Spinal cord (tissue), 9 donors: ENCODE measurements at regions not wholly inside any gene's neighbourhood (a gene's known extent, or its start where the extent isn't known, plus 50 kb on each side); places are given as distances from the start of the nearest gene placed in this dataset.
A peak's percentile ranks its signal among the peaks of the same experiment; 100 is the strongest.
"Not testable (repeated sequence)": the region's sequence is repeated elsewhere in the genome, so short reads cannot be mapped to it uniquely, and the experiment has no call there.

ENCODE experiments used
- DNase-seq, 6 donors: peaks; one replicate each; pipeline versions ENCODE4 v3.0.0 to v3.0.0-alpha.2; 2013 to 2015; ENCODE audit warnings: low spot score in 6 of 6, low read depth in 4 of 6
- H3K27ac ChIP-seq: one replicate; pipeline ENCODE4 v1.5.1; 2013; ENCODE audit warnings: low read depth, low read length, control low read depth
- H3K27me3 ChIP-seq: one replicate; pipeline ENCODE4 v1.6.1; 2013; ENCODE audit warnings: low read length; ENCODE audit not compliant: control insufficient read depth, insufficient read depth
- H3K36me3 ChIP-seq: one replicate; pipeline ENCODE4 v1.6.1; 2013; ENCODE audit warnings: low read length; ENCODE audit not compliant: control insufficient read depth, insufficient read depth
- H3K4me1 ChIP-seq: one replicate; pipeline ENCODE4 v1.6.1; 2013; ENCODE audit warnings: low read length; ENCODE audit not compliant: control insufficient read depth, insufficient read depth
- H3K4me3 ChIP-seq: one replicate; pipeline ENCODE4 v1.5.1; 2013; ENCODE audit warnings: low read depth, low read length, control low read depth
- H3K9me3 ChIP-seq: one replicate; pipeline ENCODE4 v1.6.1; 2013; ENCODE audit warnings: low read length; ENCODE audit not compliant: control insufficient read depth, insufficient read depth
- WGBS: methylation state at CpG from one replicate; pipeline ENCODE4 v1.1.5; 2013; ENCODE audit warnings: missing lambda C conversion rate; ENCODE audit not compliant: insufficient coverage; 5-methylcytosine and 5-hydroxymethylcytosine counted together
- donor health status: healthy.

DNA sequence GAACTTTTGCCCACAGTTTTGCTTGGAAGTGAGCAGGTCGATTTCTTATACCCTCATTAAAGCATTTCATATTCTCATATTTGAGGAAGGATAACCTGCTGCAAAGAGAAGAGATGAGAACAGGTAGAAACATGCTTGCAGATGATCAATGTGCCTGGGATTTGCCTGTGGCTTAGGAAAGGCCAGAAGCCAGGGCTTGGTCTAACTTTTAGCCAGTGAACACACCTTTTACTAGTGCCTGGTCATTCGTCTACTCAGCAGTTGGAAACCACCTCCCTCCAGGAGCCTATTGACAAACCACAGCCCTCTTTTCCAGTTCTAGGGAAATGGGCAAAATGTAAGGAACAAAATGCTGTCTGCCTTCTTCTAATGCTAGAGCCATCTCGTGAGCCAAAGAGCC, 518.3 kb downstream of the ADRA2A start:
- no peaks in the 10 kb centered on the region for H3K27me3 ChIP-seq
- H3K9me3 ChIP-seq: no peaks in the 10 kb centered on the region
- H3K36me3 ChIP-seq: no peaks in the 10 kb centered on the region
- peaks cover 3% of the 10 kb centered on the region for H3K4me1 ChIP-seq
- no peak overlapping the region for H3K4me3 ChIP-seq
- DNase-seq: no peak
- no peak overlapping the region for H3K27ac ChIP-seq
- WGBS: 100% methylated on average over 1 of the region's 3 CpGs

DNA sequence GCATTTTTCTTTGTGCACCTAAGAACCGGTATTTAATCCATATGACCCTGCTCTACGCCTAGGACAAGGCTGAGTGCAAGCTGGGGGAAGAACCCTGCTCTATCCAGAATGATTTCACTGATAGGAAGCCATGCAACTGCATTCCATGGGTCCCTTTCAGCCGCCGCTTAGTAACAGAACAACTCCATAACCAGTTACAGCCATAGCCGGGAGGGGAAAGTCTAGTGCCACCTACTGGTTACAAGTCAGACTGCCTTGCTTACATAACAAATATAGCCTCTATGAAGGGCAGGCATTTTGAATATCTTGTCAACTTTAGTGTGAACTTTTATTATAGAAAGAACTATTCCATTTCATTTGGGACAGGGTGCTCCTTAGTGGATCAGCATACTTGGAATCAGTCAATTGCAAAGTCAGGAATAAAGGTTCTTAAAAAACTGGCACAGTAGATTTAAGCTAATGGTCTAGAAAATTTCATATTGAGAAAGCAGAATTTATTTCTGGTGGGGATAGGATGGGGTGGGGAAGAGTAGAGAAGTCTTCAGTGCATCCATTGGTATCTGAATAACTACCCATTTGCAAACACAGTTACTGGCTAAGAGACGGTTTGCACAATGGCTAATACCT, 521.7 kb downstream of the ADRA2A start:
- peak in 5 of 6 donors; percentile 39 to 93 (median 48) for DNase-seq
- H3K4me3 ChIP-seq: no peak overlapping the region

DNA sequence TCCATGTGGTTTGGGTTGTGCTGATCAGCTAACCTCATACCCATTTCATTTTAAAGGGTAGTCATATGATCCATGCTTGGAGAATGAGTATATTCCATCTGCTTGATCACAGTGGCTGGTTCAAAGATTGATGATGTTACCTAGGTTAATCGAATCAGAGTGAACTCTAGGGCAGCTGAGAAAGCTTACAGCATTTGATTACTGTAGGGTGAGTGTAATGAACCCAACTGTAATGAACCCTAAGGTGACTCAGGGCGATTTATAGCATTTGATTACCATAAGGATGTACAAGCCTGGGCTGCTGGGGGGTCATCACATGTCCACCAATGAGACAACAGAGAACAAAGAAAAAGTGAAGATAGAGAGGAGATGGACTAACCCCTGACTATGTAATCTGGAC, 523.1 kb downstream of the ADRA2A start:
- H3K4me3 ChIP-seq: no peak overlapping the region
- 50% methylated on average over 1 of the region's 2 CpGs for WGBS
- DNase-seq: no peak
- H3K27me3 ChIP-seq: no peaks in the 10 kb centered on the region
- no peaks in the 10 kb centered on the region for H3K36me3 ChIP-seq
- peaks cover 7% of the 10 kb centered on the region for H3K4me1 ChIP-seq
- H3K9me3 ChIP-seq: no peaks in the 10 kb centered on the region
- H3K27ac ChIP-seq: no peak overlapping the region

More for the DNA sequence above, 521.7 kb downstream of the ADRA2A start:
- H3K27ac ChIP-seq: no peak overlapping the region
- no peaks in the 10 kb centered on the region for H3K36me3 ChIP-seq
- H3K9me3 ChIP-seq: no peaks in the 10 kb centered on the region
- peaks cover 7% of the 10 kb centered on the region for H3K4me1 ChIP-seq
- no peaks in the 10 kb centered on the region for H3K27me3 ChIP-seq
- 23% methylated on average over 5 of the region's 6 CpGs for WGBS

DNA sequence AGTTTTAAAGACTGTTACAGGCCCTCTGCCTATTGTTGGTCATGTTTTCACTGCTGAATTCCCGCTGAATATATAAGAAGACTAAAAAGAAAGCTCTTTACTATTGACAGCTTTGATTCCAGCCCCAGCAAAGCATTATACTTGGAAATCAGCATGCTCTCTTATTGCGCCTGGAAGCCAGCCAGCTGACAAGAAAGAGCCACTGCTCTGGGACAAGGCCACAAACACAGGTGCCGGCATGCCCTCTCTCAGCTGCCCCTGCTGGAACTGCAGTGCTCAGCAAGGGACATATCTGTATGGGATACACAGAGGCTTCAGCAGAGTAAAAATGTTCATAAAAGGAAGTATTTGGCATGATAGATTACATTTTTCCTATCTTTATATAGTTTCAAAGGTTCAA, 523.9 kb downstream of the ADRA2A start:
- no peaks in the 10 kb centered on the region for H3K36me3 ChIP-seq
- peaks cover 7% of the 10 kb centered on the region for H3K4me1 ChIP-seq
- DNase-seq: peak in 5 of 6 donors; percentile 44 to 93 (median 64)
- no peak overlapping the region for H3K4me3 ChIP-seq
- no peak overlapping the region for H3K27ac ChIP-seq
- H3K9me3 ChIP-seq: no peaks in the 10 kb centered on the region
- 12% methylated on average over 2 of the region's 3 CpGs for WGBS
- no peaks in the 10 kb centered on the region for H3K27me3 ChIP-seq

GRCh38 chr10:111612273-111612672, 535.4 kb downstream of the ADRA2A start:
- no peaks in the 10 kb centered on the region for H3K27me3 ChIP-seq
- no peaks in the 10 kb centered on the region for H3K36me3 ChIP-seq
- WGBS: no CpG with 5 or more reads among the region's 1 CpG
- H3K4me1 ChIP-seq: no peaks in the 10 kb centered on the region
- no peak overlapping the region for H3K27ac ChIP-seq
- no peak for DNase-seq
- no peak overlapping the region for H3K4me3 ChIP-seq
- H3K9me3 ChIP-seq: peaks cover 2% of the 10 kb centered on the region

DNA sequence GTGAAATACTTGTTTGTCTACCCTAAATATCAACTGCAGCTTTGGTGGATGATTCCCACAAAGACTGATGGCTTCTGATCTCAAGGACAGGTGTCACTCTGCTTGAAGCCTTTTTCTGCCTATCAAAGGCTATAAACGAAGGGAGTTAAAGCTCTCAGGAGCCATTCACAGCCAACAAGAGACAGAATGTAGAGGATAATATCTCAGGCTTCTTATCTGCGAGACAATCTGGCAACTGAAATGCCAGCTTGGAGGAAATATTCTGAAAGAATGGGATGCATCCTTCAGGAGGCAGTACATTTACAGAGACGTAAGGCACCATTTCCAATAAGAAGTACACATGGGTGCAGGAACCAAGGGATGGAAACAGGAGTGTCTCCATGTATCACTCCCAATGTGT, 549.4 kb downstream of the GPAM start:
- no peaks in the 10 kb centered on the region for H3K27me3 ChIP-seq
- WGBS: 50% methylated on average over 3 of the region's 3 CpGs
- no peak overlapping the region for H3K27ac ChIP-seq
- H3K4me3 ChIP-seq: no peak overlapping the region
- peak in 2 of 6 donors; percentile 22 to 69 for DNase-seq
- H3K9me3 ChIP-seq: no peaks in the 10 kb centered on the region
- no peaks in the 10 kb centered on the region for H3K4me1 ChIP-seq
- H3K36me3 ChIP-seq: no peaks in the 10 kb centered on the region

DNA sequence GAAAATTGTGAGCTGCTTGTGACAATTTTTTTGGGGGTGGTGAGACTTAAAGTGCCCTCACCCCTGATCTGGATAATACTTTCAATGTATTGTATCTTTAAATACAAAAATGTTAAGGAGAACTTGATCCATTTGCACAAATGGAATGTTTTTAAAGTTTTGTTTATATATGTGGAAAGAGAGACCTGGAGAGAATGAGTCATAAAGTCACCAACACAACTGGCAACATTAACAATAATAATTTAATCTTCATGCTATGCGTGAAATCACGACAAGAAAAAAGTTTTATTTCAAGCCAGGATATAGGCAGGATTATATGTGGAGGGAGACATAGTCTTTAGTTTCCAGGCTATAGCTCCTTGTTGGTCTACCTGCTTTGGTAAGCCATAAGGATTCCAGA, 537.5 kb downstream of the GPAM start:
- Histone ChIP-seq H3K4me1 (no peaks in the 10 kb centered on the region), H3K27ac (no peak overlapping the region), H3K4me3 (no peak overlapping the region), H3K27me3 (no peaks in the 10 kb centered on the region), H3K9me3 (no peaks in the 10 kb centered on the region), H3K36me3 (no peaks in the 10 kb centered on the region)
- no peak for DNase-seq
- WGBS: no CpG with 5 or more reads among the region's 2 CpGs

- Histone ChIP-seq H3K4me3 (no peak overlapping the region), H3K36me3 (no peaks in the 10 kb centered on the region), H3K4me1 (no peaks in the 10 kb centered on the region), H3K9me3 (no peaks in the 10 kb centered on the region), H3K27ac (no peak overlapping the region), H3K27me3 (no peaks in the 10 kb centered on the region)
- no CpG with 5 or more reads among the region's 2 CpGs for WGBS
- peak in 1 of 6 donors; percentile 15 for DNase-seq
These were observed 535.5 kb downstream of the GPAM start for GRCh38 chr10:111648046-111648445.

DNA sequence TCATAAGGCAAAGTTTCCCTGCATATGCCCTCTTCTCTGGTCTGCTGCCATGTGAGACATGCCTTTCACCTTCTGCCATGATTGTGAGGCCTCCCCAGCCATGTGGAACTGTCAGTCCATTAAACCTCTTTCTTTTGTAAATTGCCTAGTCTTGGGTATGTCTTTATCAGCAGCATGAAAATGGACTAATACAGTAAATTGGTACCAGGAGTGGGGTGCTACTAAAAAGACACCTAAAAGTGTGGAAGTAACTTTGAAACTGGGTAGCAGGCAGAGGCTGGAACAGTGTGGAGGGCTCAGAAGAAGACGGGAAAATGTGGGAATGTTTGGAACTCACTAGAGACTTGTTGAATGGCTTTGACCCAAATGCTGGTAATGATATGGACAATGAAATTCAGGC, 534.5 kb downstream of the GPAM start:
- WGBS: 92% methylated on average over 1 of the region's 1 CpG
- not testable (repeated sequence) for DNase-seq

DNA sequence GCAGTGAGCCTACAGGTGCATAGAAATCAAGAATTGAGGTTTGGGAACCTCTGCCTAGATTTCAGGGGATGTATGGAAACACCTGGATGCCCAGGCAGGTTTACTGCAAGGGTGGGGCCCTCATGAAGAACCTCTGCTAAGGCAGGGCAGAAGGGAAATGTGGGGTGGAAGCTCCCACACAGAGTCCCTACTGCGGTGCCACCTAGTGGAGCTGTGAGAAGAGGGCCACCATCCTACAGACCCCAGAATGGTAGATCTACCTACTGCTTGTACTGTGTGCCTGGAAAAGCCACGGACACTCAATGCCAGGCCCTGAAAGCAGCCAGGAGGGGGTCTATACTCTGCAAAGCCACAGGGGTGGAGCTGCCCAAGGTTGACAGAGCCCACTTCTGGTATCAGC, 533.5 kb downstream of the GPAM start:
- no peaks in the 10 kb centered on the region for H3K27me3 ChIP-seq
- no peak overlapping the region for H3K4me3 ChIP-seq
- 85% methylated on average over 2 of the region's 2 CpGs for WGBS
- DNase-seq: no peak
- no peaks in the 10 kb centered on the region for H3K4me1 ChIP-seq
- no peak overlapping the region for H3K27ac ChIP-seq
- no peaks in the 10 kb centered on the region for H3K9me3 ChIP-seq
- H3K36me3 ChIP-seq: no peaks in the 10 kb centered on the region

More for the DNA sequence above, 534.5 kb downstream of the GPAM start:
- not testable (repeated sequence) for H3K9me3 ChIP-seq, H3K36me3 ChIP-seq, H3K4me3 ChIP-seq, H3K4me1 ChIP-seq, H3K27me3 ChIP-seq, H3K27ac ChIP-seq
